ENCODE measurements at regions not wholly inside any gene's neighbourhood (a gene's known extent, or its start where the extent isn't known, plus 50 kb on each side); places are given as distances from the start of the nearest gene placed in this dataset.

GRCh38 chrX:151815398-151815797, 80.9 kb downstream of the CNGA2 start:
- TF ChIP-seq FOXK2 (IDR thresholded peaks at IDR 0.05) (no peak), HDGF (IDR thresholded peaks at IDR 0.05; ENCODE audit: borderline replicate concordance) (no peak), NFRKB (IDR thresholded peaks at IDR 0.05) (no peak), FOXA1 (IDR thresholded peaks at IDR 0.05) (no peak), SP1 (IDR thresholded peaks at IDR 0.05) (no peak), TARDBP (IDR thresholded peaks at IDR 0.05) (no peak), BHLHE40 (IDR thresholded peaks at IDR 0.05; ENCODE audit: borderline replicate concordance) (no peak), FOXM1 (IDR thresholded peaks at IDR 0.05; ENCODE audit: borderline replicate concordance) (no peak), ARNT (IDR thresholded peaks at IDR 0.05) (no peak), LEF1 (IDR thresholded peaks at IDR 0.05; ENCODE audit: borderline replicate concordance) (no peak)

All from HEK293T (cell line).